ENCODE measurements at regions not wholly inside any gene's neighbourhood (a gene's known extent, or its start where the extent isn't known, plus 50 kb on each side); places are given as distances from the start of the nearest gene placed in this dataset.

DNA sequence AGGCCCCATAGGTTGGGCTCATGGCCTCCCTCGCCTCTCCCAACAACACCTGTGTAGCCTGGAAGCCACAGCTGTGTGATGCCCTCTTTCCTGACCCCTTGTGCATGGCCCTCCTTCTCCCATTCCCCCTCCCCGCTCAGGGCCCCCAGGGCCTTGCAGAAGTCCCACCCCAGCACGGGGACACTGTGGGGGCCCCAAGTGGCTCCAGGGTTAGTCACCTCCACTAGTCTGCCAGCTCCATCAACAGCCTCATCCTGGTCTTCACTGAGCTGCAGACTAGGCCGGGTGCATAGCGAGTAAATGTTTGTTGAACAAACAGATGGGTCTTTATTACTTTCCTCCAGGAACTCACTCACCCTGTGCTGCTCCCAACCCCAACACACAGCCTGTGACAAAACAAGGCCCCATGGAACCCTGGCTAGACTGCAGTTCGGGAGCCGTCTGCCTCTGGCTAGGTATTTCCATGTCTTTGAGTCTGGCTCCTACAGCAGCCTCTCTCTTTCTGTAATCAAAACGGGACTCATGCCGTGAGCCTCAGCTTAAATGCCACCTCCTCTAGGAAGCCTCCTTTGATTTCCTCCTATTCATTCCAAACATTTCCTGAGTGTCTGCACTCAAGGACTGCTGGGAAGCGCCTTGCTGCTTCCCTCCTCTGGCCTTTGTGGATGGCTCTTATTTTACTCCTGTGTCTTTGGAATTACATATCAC is 109.9 kb upstream of the ID2 start:
- H3K9me3 ChIP-seq: no peaks in the 10 kb centered on the region
- no peaks in the 10 kb centered on the region for H3K27me3 ChIP-seq
- H3K4me1 ChIP-seq: peaks cover 10 to 17% (median 13%) of the 10 kb centered on the region in 4 donors
- no peak overlapping the region for H3K27ac ChIP-seq (replicated peaks in 1 of 4)
- 87% methylated on average over 7 of the region's 10 CpGs for WGBS
- intact Hi-C loops (cut with DNase I): no loop called here
- no peak overlapping the region for H3K4me3 ChIP-seq
- TF ChIP-seq CTCF (IDR thresholded peaks at IDR 0.05) (no peak), POLR2A (IDR thresholded peaks at IDR 0.05; ENCODE audit: low read depth) (no peak), EP300 (IDR thresholded peaks at IDR 0.05) (no peak), POLR2AphosphoS5 (IDR thresholded peaks at IDR 0.05) (no peak)
- no peak for DNase-seq (ENCODE audit: extremely low spot score)
- no peaks in the 10 kb centered on the region for H3K36me3 ChIP-seq

- Histone ChIP-seq H3K27ac (replicated peaks in 1 of 4) (no peak overlapping the region), H3K4me1 (peaks cover 10 to 17% (median 13%) of the 10 kb centered on the region in 4 donors), H3K9me3 (no peaks in the 10 kb centered on the region), H3K27me3 (no peaks in the 10 kb centered on the region), H3K36me3 (no peaks in the 10 kb centered on the region), H3K4me3 (no peak overlapping the region)
- intact Hi-C loops (cut with DNase I): no loop called here
- WGBS: 98% methylated on average over 7 of the region's 12 CpGs
- no peak for TF ChIP-seq EP300 (IDR thresholded peaks at IDR 0.05)
- no peak for TF ChIP-seq CTCF (IDR thresholded peaks at IDR 0.05)
- no peak for TF ChIP-seq POLR2AphosphoS5 (IDR thresholded peaks at IDR 0.05)
- no peak for TF ChIP-seq POLR2A (IDR thresholded peaks at IDR 0.05; ENCODE audit: low read depth)
- DNase-seq (ENCODE audit: extremely low spot score): no peak
Measured at GRCh38 chr2:8572712-8573233, 109.1 kb upstream of the ID2 start.

DNA sequence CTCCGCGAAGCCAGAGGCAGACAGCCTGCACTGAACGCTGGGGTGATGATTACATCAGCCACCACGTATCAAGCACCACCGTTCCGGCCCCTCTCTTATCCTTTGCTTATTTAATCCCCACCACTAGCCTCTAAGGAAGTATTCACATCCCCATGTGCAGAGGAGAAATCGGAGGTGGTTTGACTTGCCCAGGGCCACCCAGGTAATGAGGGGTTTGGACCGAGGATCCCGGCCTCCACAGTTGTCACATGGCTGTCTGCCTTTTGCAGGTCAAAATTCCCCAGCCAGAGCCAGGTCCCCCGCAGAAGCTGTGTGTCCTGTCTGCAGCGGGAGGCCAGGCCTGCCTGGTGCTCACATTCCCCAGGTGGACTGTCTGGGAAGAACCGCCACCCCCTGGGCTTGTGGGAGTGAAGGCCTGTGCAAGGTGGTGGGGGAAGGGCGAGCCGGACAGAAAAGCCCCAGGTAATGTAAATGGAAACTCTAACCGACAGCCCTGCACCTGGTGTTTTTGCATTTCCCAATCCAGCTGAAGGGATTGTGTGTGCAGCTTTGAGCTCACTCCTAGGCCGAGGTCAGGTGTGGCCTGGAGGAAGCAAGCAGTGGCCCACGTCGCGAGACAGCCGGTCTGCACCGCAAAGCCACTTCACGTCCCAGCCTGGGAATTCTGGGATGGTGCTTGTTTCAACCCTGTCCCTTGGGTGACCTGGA is 108.5 kb upstream of the ID2 start:
- Histone ChIP-seq H3K36me3 (no peaks in the 10 kb centered on the region), H3K27me3 (no peaks in the 10 kb centered on the region), H3K27ac (replicated peaks in 1 of 4) (no peak overlapping the region), H3K9me3 (no peaks in the 10 kb centered on the region), H3K4me1 (peaks cover 10 to 17% (median 13%) of the 10 kb centered on the region in 4 donors), H3K4me3 (no peak overlapping the region)
- intact Hi-C loops (cut with DNase I): no loop called here
- no peak for DNase-seq (ENCODE audit: extremely low spot score)
- TF ChIP-seq CTCF (IDR thresholded peaks at IDR 0.05): no peak
- TF ChIP-seq POLR2AphosphoS5 (IDR thresholded peaks at IDR 0.05): no peak
- 93% methylated on average over 17 of the region's 22 CpGs for WGBS

DNA sequence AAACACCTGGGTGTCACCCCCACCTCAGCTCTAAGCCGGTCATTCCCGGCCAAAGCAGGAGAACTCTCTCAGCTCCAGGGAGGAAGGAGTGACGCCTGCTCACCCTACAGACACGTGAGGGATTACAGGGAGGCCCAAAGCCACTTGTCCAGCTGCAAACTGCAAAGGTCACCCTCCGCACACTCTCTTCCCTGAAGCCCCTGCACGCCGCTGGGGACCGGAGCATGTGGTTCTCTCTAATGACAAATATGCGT is 108.0 kb upstream of the ID2 start:
- intact Hi-C loops (cut with DNase I): no loop called here
- H3K27me3 ChIP-seq: no peaks in the 10 kb centered on the region
- H3K36me3 ChIP-seq: no peaks in the 10 kb centered on the region
- no peak overlapping the region for H3K27ac ChIP-seq (replicated peaks in 1 of 4)
- no peaks in the 10 kb centered on the region for H3K9me3 ChIP-seq
- WGBS: 99% methylated on average over 9 of the region's 9 CpGs
- no peak for DNase-seq (ENCODE audit: extremely low spot score)
- H3K4me1 ChIP-seq: peaks cover 10 to 17% (median 13%) of the 10 kb centered on the region in 4 donors
- H3K4me3 ChIP-seq: no peak overlapping the region
- TF ChIP-seq POLR2AphosphoS5 (IDR thresholded peaks at IDR 0.05) (no peak), CTCF (IDR thresholded peaks at IDR 0.05) (no peak), POLR2A (IDR thresholded peaks at IDR 0.05; ENCODE audit: low read depth) (no peak), EP300 (IDR thresholded peaks at IDR 0.05) (no peak)

Data from esophagus muscularis mucosa (tissue), 4 donors.